SKM-1 (cell line): ENCODE measurements at regions not wholly inside any gene's neighbourhood (a gene's known extent, or its start where the extent isn't known, plus 50 kb on each side); places are given as distances from the start of the nearest gene placed in this dataset.

Experiments
- DNase-seq: peaks from one replicate; lab custom pipeline; 2025; ENCODE audit not compliant: unreplicated experiment; lab: John Stamatoyannopoulos, UW

DNA sequence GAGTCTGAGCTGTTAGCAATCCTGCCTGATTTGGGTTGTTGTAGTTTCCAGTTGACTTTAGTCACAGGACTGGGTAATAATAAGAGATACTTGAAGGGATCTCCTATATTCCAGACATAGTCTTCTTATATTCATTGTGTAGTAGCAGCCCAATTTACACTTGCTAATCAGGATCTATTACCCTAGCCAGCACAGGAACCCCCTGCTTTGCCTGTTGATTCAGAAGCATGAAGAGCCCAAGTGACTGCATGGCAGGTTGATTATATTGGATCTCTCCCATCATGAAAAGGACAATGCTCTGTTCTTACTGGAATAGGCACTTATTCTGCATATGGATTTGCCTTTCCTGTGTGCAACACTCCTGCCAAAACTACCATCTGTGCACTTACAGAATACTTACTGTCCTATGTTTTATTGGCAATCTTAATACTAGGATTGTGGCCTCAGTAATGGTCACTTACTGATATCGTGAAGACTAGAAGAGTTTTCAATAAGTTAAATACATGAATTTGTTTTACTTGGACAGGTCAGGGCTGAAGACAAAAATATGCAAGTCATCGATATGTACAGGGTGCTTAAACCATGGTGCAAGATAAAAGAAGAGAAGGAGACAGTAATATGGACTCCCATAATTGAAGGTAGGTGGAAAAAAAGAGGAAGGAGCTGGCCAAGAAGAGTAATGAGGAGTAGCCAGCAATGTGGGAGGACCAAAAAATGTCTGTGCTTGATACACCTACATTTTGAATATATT lies 304.1 kb downstream of the MCTP2 start:
- no peak for DNase-seq

DNA sequence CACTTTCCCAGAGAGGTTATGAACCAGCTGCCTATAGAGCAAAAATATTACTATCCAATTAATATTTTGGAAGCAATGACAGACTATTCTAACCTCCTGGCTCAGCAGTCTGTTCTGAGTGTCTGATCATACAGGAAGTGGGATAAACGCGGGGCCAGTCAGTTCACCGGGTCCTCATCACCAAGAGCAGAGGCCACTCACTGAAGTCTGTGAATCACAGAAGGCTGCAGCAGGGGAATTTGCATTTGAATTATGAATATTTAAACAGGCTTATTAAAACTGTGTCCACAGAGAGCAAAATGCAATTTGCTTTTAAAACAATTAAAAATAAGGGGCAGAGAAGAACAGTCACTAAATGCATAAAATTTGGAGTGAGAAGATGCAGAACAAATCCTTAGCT lies 305.2 kb downstream of the MCTP2 start:
- DNase-seq = no peak

DNA sequence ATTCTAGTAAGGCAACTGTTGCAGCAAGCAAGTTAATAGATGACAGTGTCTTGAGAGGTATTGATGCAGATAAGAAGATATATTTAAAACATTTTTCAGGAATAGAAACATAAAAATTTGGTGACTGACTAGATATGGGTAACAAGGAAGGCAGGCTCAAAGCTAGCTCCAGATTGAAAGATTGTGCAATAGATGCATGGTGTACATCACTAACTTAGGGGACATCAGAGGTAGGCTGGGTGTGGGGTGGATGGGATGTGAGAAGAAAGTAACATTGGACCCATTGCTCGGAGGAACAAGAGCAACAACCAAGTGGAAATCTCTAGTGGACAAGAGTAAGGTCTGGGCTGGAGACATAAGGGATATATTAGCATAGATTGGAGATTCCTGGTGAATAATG lies 306.9 kb downstream of the MCTP2 start:
- no peak for DNase-seq

DNA sequence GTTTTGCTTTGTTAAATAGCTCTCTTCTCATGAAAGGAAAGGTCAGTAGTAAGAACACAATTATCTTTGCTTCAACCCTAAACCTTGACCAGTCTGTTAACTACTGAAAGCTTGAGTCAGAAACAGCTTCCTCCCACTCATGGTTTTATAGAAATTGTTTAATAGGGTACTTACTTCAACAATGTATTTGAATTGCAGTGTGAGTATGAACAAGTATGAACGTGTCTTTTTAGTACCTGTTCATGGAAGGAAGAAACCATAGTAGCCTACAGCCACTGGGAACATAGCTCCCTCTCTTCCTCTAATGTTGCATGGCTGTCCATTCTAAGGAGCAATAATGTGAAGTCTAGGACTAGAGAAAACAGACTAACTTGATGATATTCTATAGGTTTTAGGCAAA lies 311.0 kb downstream of the MCTP2 start:
- DNase-seq = no peak

DNA sequence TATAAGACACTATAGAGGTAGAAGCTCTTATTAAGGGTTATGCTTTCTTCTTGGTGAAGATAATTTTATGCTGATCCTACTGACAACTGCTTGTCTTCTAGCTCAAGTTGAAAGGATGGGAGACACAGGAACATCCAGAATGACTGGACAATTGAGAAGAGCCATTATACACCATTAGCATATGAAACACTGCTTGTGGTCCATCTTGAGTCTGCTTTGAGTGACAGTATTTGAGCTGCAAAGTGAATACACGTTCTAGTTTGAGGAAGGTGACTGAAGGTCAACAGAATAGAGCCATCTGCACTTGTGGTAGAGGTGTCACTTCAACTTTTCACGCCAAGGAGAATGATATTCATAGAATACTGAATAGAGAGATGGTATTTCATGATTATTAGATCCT lies 315.4 kb downstream of the MCTP2 start:
- no peak for DNase-seq

DNA sequence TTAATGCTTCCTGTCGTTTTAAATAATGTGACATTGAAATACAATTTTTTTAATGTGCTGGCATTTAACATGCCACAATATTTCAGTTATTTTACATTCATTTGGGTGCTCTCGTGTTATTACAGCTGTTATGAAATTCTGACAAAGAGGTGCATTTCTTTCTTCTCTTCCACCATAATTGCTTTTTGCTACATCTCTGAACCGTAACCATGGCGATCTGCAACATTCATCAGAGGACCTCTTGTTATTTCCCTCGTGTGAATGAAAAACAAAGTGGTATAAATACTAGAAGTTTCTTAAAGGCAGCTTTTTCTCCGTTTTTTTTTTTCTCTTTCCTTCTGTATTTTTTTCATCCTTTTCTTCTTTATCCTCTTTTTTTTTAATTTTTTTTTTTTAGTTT lies 316.4 kb downstream of the MCTP2 start:
- no peak for DNase-seq

DNA sequence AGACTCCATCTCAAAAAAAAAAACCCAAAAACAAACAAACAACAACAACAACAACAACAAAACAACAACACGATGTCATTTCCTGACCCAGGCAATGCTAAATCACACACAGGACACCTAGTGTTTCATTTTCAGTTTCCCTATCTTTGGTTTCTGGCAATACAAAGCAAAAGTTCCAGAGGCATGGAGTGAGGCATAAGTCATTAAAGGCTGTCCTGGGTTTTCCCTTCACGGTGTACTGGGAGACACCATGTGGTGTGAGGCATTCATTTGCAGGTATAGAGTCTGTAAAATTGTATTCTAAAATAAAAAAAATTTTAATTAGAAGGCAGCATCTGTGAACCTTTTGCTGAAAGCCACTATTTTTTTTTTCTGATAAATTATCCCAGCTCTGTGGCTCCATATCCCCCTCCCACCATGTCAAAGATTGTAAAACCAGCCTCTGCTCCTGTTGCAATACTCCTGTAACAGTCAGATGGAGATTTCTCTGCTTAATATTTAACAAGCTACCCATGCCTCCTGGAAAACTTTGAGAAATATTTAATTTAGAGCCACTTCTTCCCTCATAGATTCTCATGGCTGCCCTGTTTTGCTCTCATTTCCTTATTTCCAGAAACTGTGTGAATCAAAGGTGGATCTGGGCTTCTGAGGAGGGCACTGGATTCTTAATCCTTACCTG lies 324.6 kb downstream of the MCTP2 start:
- DNase-seq = no peak

DNA sequence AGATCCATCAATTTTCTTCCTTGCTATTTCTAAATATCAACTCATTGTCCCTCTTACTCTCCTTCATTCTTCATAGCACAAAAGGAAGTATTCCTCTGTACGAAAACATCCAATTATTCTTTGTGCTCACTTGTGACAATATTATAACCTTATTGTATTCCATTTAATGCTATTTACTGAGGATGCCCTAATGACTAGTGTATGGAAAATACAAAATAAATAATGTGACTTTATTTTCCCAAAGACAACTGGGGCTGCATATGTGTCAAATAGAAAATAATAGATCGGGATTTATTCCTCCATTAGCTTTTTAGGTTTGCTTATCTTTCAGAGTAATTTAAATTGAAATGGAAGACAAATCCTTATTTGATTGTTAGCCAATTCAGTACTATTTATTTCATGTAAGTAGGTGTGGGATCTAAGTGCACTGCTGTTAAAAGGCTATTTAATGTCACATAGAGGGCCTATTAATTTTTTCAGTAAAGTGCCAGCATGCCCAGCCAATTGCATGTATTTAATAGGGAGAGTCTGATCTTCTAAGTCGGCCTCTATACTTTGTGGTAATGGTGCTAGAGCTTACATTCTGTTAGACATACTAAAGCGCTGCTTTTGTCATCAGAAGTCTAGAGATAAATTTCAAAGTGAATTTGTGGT lies 329.8 kb downstream of the MCTP2 start:
- DNase-seq = no peak

DNA sequence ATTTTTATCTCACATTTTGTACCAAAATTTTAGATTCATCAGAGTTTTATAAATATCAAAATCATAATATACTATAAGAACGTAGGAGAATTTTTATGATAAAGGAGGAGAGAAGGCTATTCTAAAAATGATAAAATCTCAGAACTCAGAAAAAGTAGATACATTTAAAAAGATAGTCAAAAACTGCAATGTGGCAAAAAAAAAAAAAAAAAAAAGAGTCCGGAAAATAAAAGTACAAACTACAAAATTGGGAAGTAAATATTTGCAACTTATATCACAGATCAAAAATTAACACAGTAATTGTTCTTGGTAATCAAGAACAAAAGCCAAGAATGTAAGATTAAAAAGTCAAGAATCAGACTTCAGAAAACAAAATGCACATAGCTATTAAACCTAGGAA lies 332.1 kb downstream of the MCTP2 start:
- DNase-seq = no peak

DNA sequence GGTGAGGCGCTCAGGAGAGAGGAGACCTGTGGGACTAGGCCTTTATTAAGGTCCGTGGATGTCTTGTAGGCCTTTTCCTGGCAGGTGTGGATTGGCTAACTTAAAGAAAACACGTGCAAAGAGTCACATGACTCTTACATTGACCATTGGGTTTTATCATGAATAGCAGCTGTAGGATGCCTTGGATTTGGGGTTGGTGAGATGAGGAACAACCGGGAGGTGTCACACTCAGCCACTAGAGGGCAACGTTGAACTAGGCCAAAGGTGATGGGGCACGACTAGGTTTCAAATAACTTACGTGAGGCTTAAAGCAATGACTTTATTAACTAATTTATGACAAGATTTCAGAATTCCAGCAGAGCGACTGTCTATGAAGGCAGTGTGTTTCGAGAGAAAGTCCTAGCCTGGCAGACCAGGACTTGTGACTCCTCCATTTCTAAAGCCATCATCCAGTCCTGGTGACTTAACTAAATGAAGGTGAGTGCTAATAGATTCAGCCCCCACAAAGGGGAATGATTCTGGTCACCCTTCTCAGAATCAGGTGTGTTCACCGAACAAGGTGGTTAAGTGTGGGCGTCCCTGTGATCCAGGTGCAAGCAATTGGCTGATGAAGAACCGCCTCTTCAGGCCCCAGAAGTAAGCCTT lies 345.6 kb downstream of the MCTP2 start:
- DNase-seq = no peak

DNA sequence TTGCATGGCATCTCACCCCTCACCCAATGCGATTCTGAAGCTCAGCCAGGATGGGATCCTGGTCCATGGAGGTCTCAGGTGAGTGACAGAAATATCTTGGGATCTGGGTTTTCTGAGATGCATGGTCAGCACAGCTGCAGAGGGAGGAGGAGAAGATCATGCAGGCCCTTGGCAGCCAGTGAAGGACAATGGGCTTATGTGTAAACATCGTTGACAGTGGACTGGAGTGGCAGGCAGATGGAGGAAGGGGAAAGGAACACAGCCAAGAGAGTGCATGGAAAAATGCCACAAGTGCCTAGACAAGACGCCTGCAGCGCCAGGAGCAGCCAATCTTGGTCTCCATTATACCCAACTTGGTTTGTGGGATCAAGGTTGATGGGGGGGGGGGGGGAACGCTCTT lies 347.9 kb downstream of the MCTP2 start:
- no peak for DNase-seq

DNA sequence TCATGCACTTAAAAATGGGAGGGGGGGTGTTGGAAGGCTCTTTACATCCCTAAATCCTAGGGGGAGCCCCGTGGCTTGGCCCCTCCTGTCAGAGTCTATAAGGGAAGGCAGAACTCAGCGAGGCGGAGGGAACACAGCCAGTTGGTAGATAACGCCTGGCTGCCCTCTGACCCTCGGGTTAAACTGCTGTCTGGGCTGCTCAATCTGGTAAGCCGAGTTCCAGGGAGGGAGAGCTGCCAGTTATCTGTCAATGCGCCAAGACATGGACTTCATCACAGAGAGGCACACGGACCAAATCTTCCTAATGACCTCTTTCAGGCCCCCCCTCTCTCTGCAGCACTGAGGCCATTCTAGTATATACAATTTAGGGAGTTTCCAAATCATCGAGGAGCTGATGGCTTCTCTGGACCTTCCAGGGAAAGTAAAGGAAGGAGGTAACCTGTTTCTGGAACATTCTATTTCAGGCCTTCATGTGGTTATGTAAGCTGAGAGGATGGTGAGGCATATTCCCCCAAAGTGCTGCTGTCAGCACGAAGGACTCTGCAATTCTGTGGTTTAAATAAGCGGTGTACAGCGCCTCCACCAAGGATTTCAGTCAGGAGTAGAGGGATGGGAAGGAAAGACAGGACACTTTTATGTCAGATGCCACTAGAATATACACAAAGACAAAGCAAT lies 349.0 kb downstream of the MCTP2 start:
- DNase-seq = no peak

DNA sequence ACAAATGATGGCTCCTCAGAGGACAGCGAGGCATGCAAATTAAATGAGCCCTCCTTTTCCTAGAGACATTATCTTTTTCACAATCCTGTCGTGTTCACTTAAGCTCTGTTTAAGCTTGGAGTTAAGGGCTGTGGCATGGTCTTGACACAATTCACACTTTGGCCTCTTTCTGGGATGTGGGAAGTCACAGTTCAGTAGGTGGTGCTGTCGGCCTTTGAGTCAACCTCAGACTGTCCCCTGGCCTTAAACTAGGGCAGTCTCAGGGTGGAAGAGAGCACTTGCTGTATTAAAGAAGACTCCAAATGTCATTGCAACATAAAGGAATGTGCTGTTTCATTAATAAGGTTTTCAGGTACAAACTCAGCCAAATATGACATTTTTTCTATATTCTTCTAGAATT lies 351.0 kb downstream of the MCTP2 start:
- no peak for DNase-seq

DNA sequence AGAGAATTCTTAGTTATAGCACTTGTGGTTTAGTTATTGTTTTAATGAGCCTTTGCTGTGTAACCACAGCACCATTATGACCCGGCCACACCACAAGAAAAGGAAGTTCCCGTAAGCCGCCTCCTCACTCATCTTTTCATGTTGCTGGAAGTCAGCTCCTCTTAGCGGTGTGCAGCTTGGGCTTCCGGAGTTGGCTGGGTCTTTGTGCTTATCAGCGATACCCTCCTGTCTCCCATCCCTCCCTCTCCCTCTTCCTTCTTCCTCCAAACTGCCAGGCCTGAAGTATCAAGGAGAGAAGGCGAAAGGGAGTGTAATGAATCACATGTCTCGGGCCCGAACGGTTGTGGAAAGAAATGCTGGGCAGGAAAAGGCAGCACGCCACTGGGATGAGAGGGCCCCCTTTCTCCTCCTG lies 353.5 kb downstream of the MCTP2 start:
- no peak for DNase-seq

DNA sequence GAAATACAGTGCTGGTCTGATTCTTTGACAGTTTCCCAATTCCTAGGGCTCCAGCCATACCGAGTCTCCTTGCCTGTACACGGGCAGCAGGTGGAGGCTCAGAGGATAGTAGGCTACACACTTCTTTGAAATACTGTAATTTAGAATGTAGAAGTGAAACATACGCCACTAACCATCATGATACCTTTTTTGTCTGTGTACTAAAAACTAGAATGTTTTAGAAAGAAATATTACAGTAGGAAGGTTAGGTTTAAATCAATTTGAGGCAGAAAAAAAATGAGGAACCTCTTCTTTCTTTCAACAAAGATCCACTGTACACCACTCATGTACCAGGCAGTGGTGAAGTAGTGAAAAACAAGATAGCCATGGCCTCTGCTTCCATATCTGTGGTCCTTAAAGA lies 354.7 kb downstream of the MCTP2 start:
- no peak for DNase-seq

DNA sequence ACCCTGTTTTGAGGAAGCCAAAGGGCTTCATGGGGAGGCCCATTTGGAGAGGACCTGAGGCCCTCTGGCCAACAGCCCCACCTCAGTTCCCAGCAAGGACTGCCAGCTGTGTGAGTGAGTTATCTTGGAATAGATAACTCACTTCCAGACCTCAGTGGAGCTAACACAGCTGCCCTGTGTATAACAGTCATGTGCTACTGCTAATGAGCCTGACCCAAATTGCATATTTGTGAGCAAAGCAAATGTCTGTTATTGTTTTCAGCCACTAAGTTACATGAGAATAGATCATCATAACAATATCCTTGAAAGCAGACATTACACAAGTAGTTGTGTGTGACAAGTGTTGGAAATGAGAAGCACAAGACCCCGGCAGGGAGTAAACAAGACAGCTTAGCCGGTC lies 355.8 kb downstream of the MCTP2 start:
- no peak for DNase-seq

DNA sequence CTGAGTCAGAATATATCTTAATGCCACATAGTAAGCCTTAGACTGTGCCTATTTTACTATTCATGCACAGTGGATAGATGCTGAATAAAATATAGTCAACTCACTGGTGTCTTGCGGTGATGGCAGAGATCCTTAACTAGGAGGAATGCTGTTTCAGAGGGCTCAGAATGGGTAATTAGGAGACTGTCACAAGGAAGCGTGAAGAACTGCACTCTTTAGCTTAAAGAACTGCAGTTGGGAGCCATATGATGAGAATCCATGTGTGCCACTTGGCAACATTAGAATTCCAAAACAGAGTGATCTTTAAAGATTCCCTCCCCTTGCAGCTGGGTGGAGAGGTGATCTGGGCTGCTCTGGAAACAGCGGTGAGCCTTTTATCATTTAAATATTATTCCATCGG lies 357.6 kb downstream of the MCTP2 start:
- no peak for DNase-seq

DNA sequence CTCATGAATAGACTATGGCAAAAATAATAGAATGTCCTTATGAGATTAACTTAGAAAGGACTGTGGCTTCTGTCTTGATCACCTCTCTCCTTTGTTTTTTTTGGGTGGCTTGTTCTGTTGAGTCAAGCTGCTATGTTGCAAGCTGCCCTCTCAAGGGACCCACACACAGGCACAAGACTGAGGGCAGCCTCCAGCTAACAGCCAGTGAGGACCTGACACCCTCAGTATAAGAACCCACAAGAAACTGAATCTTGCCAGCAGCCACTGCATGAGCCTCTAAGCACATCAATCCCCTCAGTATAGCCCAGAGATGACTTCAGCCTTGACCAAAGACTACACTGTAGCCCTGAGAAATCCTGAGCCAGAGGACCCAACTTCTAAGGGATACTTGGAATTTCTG lies 361.1 kb downstream of the MCTP2 start:
- DNase-seq = no peak

DNA sequence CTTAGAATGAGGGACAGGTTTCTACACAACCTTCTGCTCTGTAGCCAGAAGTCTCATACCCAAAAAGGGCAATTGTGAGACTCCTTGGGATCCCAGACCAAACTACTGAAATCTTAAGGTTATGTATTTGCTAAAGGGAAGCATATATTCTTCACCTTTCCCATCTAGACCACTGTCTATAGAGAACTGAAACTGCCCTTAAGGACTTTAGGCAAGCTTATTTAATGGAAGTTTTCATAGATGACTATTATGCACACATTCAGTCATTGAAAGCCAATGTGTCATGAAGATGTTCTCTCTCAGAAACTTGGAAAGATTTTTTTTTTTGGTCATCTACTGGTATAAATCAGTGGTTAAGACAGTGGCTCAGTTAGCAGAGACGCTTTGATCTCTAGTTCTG lies 365.3 kb downstream of the MCTP2 start:
- DNase-seq = no peak

DNA sequence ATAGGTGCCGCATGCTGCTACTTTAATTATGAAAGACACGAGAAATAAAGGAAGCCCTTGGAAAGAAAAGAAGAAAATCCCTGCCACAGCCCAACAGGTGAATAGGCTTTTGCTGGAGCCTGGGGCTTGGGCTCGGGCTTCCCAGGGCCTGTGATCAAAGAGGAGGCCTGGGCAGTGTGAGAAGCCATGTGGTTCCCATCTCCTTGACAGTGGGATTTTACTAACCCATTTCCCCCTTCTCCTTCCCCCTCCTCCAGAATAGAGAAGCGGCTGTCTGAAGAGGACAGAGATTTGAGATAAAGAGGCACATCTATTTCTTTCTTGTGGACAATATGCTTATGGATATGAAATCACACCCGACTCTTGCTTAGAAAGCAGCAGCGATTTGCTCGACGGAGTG lies 369.1 kb downstream of the MCTP2 start:
- no peak for DNase-seq

DNA sequence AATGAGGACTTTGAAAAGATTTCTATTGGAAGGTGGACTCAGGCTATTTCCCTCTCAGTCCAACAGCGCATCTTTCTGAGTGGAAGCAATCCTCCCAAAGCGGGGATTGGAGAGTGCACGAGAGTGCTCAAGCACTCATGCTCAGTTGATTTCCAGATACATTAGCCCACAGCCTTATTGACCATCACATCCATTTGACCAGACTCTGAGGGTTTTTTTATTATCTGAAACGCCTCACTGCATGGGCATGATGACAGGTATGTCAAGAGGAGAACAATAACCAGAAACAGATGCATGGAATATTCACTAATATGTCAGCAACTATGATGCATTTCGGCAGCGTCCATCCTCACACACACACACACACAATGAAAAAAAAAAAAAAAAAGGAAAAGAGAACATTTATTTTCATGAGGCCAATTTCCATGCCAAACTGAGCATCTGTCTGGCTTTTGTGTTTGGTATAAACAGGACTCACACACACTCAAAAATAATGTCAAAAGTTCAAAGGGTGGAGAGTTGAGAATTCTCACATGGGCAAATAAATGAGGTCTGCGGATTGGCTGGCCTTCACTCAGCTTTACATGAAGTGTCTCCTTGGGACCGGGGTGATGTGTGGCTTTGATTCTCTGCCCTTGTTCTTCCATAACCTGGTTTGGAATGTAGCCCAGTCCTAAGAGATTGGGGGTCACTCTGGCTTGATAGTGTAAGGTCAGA lies 371.6 kb downstream of the MCTP2 start:
- no peak for DNase-seq
